T-helper 1 cell treated with Interleukin-12 subunit alpha and Interleukin-12 subunit beta and Interleukin-4 antibody, amounts not matched to agents 30 μg/mL and 1 μg/mL, for 36 hours (primary cell): ENCODE measurements at regions not wholly inside any gene's neighbourhood (a gene's known extent, or its start where the extent isn't known, plus 50 kb on each side); places are given as distances from the start of the nearest gene placed in this dataset.
"Not testable (repeated sequence)": the region's sequence is repeated elsewhere in the genome, so short reads cannot be mapped to it uniquely, and the experiment has no call there.

ENCODE experiments used
- H3K27ac Mint-ChIP-seq: one replicate; pipeline ENCODE4 v1.8.0; 2021; ENCODE audit warnings: mild to moderate bottlenecking, mixed read lengths
- H3K27me3 Mint-ChIP-seq: one replicate; pipeline ENCODE4 v1.8.0; 2021; ENCODE audit warnings: low read depth, mixed read lengths
- H3K36me3 Mint-ChIP-seq: one replicate; pipeline ENCODE4 v1.8.0; 2021; ENCODE audit warnings: low read depth, mixed read lengths
- H3K4me1 Mint-ChIP-seq: one replicate; pipeline ENCODE4 v1.8.0; 2021; ENCODE audit warnings: low read depth, mixed read lengths
- H3K4me3 Mint-ChIP-seq: one replicate; pipeline ENCODE4 v1.8.0; 2021; ENCODE audit warnings: mild to moderate bottlenecking, moderate library complexity, mixed read lengths
- H3K9me3 Mint-ChIP-seq: one replicate; pipeline ENCODE4 v1.8.0; 2021; ENCODE audit warnings: mixed read lengths

DNA sequence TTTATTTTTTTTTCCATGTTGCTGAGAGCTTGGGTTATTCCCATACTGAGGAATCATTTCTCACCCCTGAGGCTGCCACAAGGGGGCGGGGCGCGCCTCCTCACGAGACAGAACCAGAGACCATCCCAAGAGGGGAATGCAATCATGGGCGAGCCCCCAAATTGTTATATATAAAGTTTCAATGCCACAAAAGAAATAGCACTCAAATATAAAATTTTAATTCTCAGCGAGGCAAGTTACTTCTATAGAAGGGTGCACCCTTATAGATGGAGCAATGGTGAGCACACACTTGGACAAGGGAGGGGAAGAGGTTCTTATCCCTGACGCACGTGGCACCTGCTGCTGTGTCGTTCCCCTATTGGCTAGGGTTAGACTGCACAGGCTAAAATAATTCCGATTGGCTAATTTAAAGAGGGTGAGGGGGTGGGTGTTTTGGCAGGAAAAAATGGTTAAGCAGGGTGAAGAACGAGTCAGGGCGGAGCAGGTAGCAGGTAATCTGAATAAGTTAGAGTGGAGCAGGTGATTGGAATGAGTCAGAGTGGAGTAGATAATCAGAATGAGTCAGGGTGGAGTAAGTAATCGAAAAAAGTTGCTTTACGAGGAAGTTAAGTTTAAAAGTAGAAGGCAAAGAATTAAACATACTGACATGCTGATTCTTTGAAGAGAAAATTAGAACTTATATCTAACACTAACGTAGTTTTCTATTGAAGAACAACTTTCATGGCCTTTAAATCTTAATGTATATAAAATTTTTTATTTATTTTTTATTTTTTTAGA is 177.5 kb downstream of the MTCL1 start:
- Mint-ChIP-seq H3K4me3 (no peak overlapping the region), H3K27me3 (no peaks in the 10 kb centered on the region), H3K27ac (no peak overlapping the region), H3K4me1 (no peaks in the 10 kb centered on the region), H3K9me3 (peaks cover 21% of the 10 kb centered on the region), H3K36me3 (no peaks in the 10 kb centered on the region)

- Mint-ChIP-seq H3K27me3 (no peaks in the 10 kb centered on the region), H3K4me1 (no peaks in the 10 kb centered on the region), H3K27ac (no peak overlapping the region), H3K4me3 (no peak overlapping the region), H3K36me3 (no peaks in the 10 kb centered on the region), H3K9me3 (peaks cover 21% of the 10 kb centered on the region)
These were observed 178.0 kb downstream of the MTCL1 start for GRCh38 chr18:8883409-8883668.

GRCh38 chr18:8887877-8888276 is 182.5 kb downstream of the MTCL1 start:
- not testable (repeated sequence) for H3K9me3 Mint-ChIP-seq, H3K4me3 Mint-ChIP-seq, H3K27ac Mint-ChIP-seq, H3K27me3 Mint-ChIP-seq, H3K36me3 Mint-ChIP-seq, H3K4me1 Mint-ChIP-seq

DNA sequence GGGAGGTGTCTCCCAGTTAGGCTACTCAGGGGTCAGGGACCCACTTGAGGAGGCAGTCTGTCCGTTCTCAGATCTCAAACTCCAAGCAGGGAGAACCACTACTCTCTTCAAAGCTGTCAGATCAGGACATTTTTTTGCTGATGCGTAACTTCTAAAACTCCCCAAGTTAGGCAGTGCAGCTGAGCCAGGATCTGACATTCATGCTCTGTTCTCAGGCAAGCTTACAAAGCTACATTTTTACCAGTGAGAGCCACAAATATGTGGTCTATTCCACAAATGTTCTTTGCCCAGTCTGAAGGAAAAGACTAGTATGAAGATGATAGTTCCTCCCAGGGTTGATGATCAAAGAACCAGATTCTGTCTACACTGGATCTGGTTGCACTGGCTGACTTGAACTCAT is 184.1 kb downstream of the MTCL1 start:
- Mint-ChIP-seq H3K4me3 (no peak overlapping the region), H3K27me3 (no peaks in the 10 kb centered on the region), H3K4me1 (no peaks in the 10 kb centered on the region), H3K27ac (no peak overlapping the region), H3K36me3 (no peaks in the 10 kb centered on the region), H3K9me3 (peaks cover 7% of the 10 kb centered on the region)

DNA sequence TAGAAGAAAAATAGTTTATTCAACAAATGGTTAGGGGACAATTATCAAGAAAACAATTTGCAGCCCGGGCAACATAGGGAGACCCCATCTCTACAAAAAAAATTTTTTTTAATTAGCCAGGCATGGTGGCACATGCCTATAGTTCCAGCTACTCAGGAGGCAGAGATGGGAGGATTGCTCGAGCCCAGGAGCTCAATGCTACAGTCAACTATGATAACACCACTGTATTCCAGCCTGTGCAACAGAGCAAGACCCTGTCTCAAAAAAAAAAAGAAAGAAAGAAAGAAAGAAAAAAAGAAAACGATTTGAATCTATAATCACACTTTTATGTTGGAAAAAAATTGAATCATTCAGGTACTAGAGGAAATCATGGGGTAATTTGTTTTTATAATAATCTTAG is 185.1 kb downstream of the MTCL1 start:
- H3K36me3 Mint-ChIP-seq, H3K9me3 Mint-ChIP-seq, H3K4me1 Mint-ChIP-seq: not testable (repeated sequence)

DNA sequence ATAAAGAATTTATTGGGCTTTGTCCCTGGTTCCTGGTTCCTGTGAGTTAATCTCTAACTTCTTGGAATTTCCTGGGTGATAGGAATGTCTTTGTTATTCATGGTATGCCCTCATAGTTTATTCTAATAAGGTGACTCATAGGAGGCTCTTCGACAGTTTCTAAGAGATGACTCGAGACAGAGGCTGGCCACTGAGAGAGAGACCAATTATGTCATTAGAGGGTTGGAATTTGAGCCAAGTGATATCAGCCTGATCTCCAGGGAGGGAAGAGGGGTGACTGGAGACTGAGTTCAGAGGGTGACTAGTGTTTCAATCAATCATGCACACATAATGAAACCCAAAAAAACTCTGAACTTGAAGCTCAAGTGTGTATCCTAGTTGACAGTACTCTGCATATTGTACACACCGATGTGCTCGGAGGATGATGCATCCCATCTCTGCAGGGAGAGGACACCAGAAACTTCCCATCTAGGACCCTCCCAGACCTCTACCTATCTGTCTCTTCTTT is 185.7 kb downstream of the MTCL1 start:
- no peaks in the 10 kb centered on the region for H3K36me3 Mint-ChIP-seq
- H3K9me3 Mint-ChIP-seq: peaks cover 2% of the 10 kb centered on the region
- H3K27ac Mint-ChIP-seq: no peak overlapping the region
- H3K4me3 Mint-ChIP-seq: no peak overlapping the region
- no peaks in the 10 kb centered on the region for H3K27me3 Mint-ChIP-seq
- H3K4me1 Mint-ChIP-seq: no peaks in the 10 kb centered on the region

More for the DNA sequence above, 185.1 kb downstream of the MTCL1 start:
- H3K27ac Mint-ChIP-seq, H3K4me3 Mint-ChIP-seq, H3K27me3 Mint-ChIP-seq: not testable (repeated sequence)

GRCh38 chr18:8893221-8893620 is 187.9 kb downstream of the MTCL1 start:
- Mint-ChIP-seq H3K27me3 (no peaks in the 10 kb centered on the region), H3K27ac (no peak overlapping the region), H3K4me1 (no peaks in the 10 kb centered on the region), H3K9me3 (peaks cover 4% of the 10 kb centered on the region), H3K36me3 (no peaks in the 10 kb centered on the region), H3K4me3 (no peak overlapping the region)

DNA sequence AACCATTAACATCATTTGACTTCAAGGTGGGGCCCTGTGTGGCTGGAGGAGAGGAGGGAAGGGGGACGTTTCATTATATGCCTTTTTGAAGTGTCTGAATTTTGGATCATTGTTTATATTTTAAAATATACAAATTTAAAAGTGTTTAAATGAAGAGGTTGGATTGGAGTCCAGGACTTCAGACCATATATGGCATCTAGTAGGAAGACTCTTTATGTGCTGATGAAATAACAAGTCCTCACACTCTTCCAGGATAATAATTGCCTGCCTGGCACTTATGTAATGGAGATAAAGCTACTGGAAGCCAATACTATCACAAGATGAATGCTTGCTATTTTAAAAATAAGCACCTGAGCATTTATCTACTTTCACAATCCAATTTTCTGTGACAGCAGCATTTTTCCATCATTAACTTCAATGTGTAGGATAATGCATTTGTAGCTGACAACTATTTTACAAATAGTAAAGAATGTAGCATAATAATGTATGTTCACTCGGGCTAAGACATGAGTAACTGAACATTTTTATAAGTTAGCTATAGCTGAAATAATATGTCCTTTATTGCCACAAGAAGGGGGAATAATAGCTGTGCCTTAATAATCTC is 188.4 kb downstream of the MTCL1 start:
- Mint-ChIP-seq H3K4me3 (no peak overlapping the region), H3K27me3 (no peaks in the 10 kb centered on the region), H3K9me3 (peaks cover 4% of the 10 kb centered on the region), H3K27ac (no peak overlapping the region), H3K4me1 (no peaks in the 10 kb centered on the region), H3K36me3 (no peaks in the 10 kb centered on the region)

- H3K4me1 Mint-ChIP-seq: no peaks in the 10 kb centered on the region
- H3K27me3 Mint-ChIP-seq: no peaks in the 10 kb centered on the region
- H3K36me3 Mint-ChIP-seq: no peaks in the 10 kb centered on the region
- no peak overlapping the region for H3K27ac Mint-ChIP-seq
- no peak overlapping the region for H3K4me3 Mint-ChIP-seq
- peaks cover 4% of the 10 kb centered on the region for H3K9me3 Mint-ChIP-seq
These were observed 189.5 kb downstream of the MTCL1 start for GRCh38 chr18:8894823-8895222.

DNA sequence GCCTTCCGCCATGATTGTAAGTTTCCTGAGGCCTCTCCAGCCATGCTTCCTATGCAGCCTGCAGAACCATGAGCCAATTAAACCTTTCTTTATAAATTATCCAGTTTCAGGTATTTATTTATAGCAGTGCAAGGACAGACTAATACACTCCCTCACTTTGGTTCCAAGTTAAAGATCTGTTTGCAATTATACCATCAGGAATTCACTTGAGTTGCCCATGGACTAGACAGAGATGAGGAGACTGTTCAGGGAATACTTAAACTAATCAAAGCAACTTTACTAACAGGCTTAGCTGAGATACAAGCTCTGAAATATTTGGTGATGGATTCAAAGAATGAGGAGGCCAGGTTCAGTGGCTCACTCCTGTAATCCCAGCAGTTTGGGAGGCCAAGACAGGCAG is 190.0 kb downstream of the MTCL1 start:
- Mint-ChIP-seq H3K4me1 (no peaks in the 10 kb centered on the region), H3K9me3 (peaks cover 4% of the 10 kb centered on the region), H3K4me3 (no peak overlapping the region), H3K27me3 (no peaks in the 10 kb centered on the region), H3K27ac (no peak overlapping the region), H3K36me3 (no peaks in the 10 kb centered on the region)

GRCh38 chr18:8895987-8896619 is 190.7 kb downstream of the MTCL1 start:
- Mint-ChIP-seq H3K27ac (no peak overlapping the region), H3K4me1 (no peaks in the 10 kb centered on the region), H3K36me3 (no peaks in the 10 kb centered on the region), H3K27me3 (no peaks in the 10 kb centered on the region), H3K4me3 (no peak overlapping the region), H3K9me3 (peaks cover 4% of the 10 kb centered on the region)

DNA sequence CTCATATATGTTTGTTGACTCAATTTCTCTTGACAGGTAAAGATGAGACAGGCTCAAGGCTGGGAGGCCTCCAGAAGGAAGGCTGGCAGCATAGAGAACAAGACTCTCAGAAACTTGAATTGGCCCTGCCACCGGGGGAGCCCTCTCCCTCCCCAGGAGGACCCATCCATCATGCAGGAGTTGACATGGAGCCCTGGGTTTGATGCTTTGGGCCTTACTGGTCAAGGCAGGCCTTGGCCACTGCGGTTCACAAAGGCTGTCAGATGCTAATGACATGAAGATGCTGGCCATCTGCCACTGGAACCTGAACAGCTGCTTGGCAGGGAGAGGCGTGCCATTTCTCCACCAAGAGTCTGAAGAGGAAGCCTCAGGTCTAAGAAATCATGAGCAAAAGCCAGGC is 193.6 kb downstream of the MTCL1 start:
- Mint-ChIP-seq H3K27me3 (peaks cover 11% of the 10 kb centered on the region), H3K4me3 (no peak overlapping the region), H3K9me3 (peaks cover 4% of the 10 kb centered on the region), H3K36me3 (no peaks in the 10 kb centered on the region), H3K27ac (no peak overlapping the region), H3K4me1 (no peaks in the 10 kb centered on the region)

DNA sequence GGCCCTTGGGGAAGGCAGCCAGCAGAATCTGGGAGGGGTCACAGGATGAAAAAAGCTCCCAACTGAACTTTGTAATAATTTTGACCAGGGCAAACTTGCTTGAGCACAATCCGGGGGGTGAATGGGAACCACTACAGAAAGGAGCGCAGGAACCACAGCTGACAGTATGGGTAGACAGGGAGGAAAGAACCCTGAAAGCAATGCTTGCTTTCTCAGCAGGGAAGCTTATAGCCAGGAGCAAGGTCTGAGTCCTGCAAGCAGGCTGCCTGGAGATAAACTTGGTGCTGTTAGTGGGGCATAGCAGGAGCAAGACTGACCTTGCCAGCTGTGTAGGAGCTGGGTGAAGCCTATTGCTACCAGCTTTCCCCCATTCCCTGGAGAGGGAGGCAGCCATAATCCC is 195.2 kb downstream of the MTCL1 start:
- Mint-ChIP-seq H3K4me1 (no peaks in the 10 kb centered on the region), H3K27me3 (peaks cover 11% of the 10 kb centered on the region), H3K9me3 (peaks cover 4% of the 10 kb centered on the region), H3K36me3 (no peaks in the 10 kb centered on the region), H3K4me3 (no peak overlapping the region), H3K27ac (no peak overlapping the region)

DNA sequence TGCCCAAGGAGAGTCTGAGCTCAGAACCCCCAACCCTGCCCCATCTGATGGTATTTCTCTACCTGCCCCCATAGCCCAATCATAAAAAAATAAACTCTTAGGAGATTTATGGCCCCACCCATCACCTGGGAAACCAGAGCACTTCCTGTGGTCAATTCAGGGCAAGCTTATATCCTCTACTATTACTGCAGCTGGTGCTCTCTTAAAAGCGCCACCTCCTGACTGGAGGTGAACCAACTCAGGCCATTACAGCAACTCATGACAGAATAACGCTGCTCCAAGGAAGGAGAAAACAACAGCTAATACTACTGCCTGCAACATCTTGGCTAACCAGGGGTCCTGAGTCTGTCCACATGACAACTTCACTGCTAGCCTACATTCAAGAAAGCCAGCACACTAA is 195.7 kb downstream of the MTCL1 start:
- Mint-ChIP-seq H3K4me1 (no peaks in the 10 kb centered on the region), H3K9me3 (peaks cover 2% of the 10 kb centered on the region), H3K4me3 (no peak overlapping the region), H3K27me3 (peaks cover 11% of the 10 kb centered on the region), H3K36me3 (no peaks in the 10 kb centered on the region), H3K27ac (no peak overlapping the region)

- Mint-ChIP-seq H3K4me1 (no peaks in the 10 kb centered on the region), H3K9me3 (no peaks in the 10 kb centered on the region), H3K27ac (no peak overlapping the region), H3K4me3 (no peak overlapping the region), H3K36me3 (no peaks in the 10 kb centered on the region), H3K27me3 (peaks cover 11% of the 10 kb centered on the region)
These were observed 198.2 kb upstream of the NDUFV2 start for GRCh38 chr18:8904316-8904715.
